SU-DHL-6 (cell line): ENCODE measurements at regions not wholly inside any gene's neighbourhood (a gene's known extent, or its start where the extent isn't known, plus 50 kb on each side); places are given as distances from the start of the nearest gene placed in this dataset.
"Not testable (repeated sequence)": the region's sequence is repeated elsewhere in the genome, so short reads cannot be mapped to it uniquely, and the experiment has no call there.

Experiments used
- CTCF ChIP-seq: fragments of 200-600 bp; sonication (generic); IDR thresholded peaks from one replicate; pipeline ENCODE4 v1.5.1; 2017; ENCODE audit warnings: antibody characterized with exemption, mild to moderate bottlenecking, low read length, moderate library complexity; ENCODE audit not compliant: insufficient read depth, poor library complexity, severe bottlenecking
- EZH2phosphoT487 ChIP-seq: fragments of 200-600 bp; sonication (generic), shearing (Covaris generic); conservative IDR thresholded peaks from 2 replicates; pipeline ENCODE4 v1.6.1; 2018; ENCODE audit warnings: mild to moderate bottlenecking, antibody characterized with exemption, low read length, moderate library complexity, mixed read lengths

- TF ChIP-seq CTCF, EZH2phosphoT487: not testable (repeated sequence)
Measured at GRCh38 chr1:143663056-143663455, 308.7 kb downstream of the FAM72C start.
